ENCODE measurements at regions not wholly inside any gene's neighbourhood (a gene's known extent, or its start where the extent isn't known, plus 50 kb on each side); places are given as distances from the start of the nearest gene placed in this dataset.

- Histone ChIP-seq H3K9me3 (no peaks in the 10 kb centered on the region), H3K27me3 (replicated peaks; ENCODE audit: control insufficient read depth, insufficient read depth, low read length) (no peaks in the 10 kb centered on the region), H3K36me3 (ENCODE audit: control insufficient read depth, insufficient read depth, low read length) (no peaks in the 10 kb centered on the region), H3K4me1 (no peaks in the 10 kb centered on the region), H3K4me3 (ENCODE audit: low read depth, low read length) (no peak overlapping the region)
- ChIA-PET POLR2A (no interaction called here), CTCF (no interaction called here)
- H3K4me3 Mint-ChIP-seq (ENCODE audit: unreplicated experiment) = no peak overlapping the region
- H3K36me3 Mint-ChIP-seq (ENCODE audit: insufficient read depth, unreplicated experiment) = no peaks in the 10 kb centered on the region
- no peaks in the 10 kb centered on the region for H3K9me3 Mint-ChIP-seq (ENCODE audit: unreplicated experiment)
- no TSS peak for BruUV-seq (replicated peaks)
- TF ChIP-seq CTCF (IDR thresholded peaks at IDR 0.05; ENCODE audit: insufficient read depth in 1 of 2, low read depth in 1 of 2, low read length in 1 of 2, severe bottlenecking in 1 of 2, unreplicated experiment in 1 of 2) = no peak
- no peak overlapping the region for H3K27ac Mint-ChIP-seq (ENCODE audit: unreplicated experiment)
- H3K4me1 Mint-ChIP-seq (ENCODE audit: low read depth, unreplicated experiment) = peaks cover 6% of the 10 kb centered on the region
- intact Hi-C loops (cut with micrococcal nuclease; ENCODE audit: unreplicated experiment) = no loop called here
- DNase-seq = no peak
- no peaks in the 10 kb centered on the region for H3K27me3 Mint-ChIP-seq (ENCODE audit: insufficient read depth, unreplicated experiment)
These were observed 161.4 kb upstream of the EEPD1 start for GRCh38 chr7:35991511-35992232.

GRCh38 chr7:35992436-35992835, 160.6 kb upstream of the EEPD1 start:
- POLR2A ChIA-PET = no interaction called here
- intact Hi-C loops (cut with micrococcal nuclease; ENCODE audit: unreplicated experiment) = no loop called here

GRCh38 chr7:35993113-35993512, 159.9 kb upstream of the EEPD1 start:
- Mint-ChIP-seq H3K4me1 (ENCODE audit: low read depth, unreplicated experiment) (peaks cover 6% of the 10 kb centered on the region), H3K9me3 (ENCODE audit: unreplicated experiment) (no peaks in the 10 kb centered on the region), H3K4me3 (ENCODE audit: unreplicated experiment) (no peak overlapping the region), H3K27ac (ENCODE audit: unreplicated experiment) (no peak overlapping the region), H3K27me3 (ENCODE audit: insufficient read depth, unreplicated experiment) (no peaks in the 10 kb centered on the region), H3K36me3 (ENCODE audit: insufficient read depth, unreplicated experiment) (no peaks in the 10 kb centered on the region)
- no TSS peak for BruUV-seq (replicated peaks)
- DNase-seq = no peak
- ChIA-PET POLR2A (no interaction called here), CTCF (no interaction called here)
- no peaks in the 10 kb centered on the region for H3K27me3 ChIP-seq (replicated peaks; ENCODE audit: control insufficient read depth, insufficient read depth, low read length)
- no peaks in the 10 kb centered on the region for H3K9me3 ChIP-seq
- no peak overlapping the region for H3K4me3 ChIP-seq (ENCODE audit: low read depth, low read length)
- TF ChIP-seq CTCF (IDR thresholded peaks at IDR 0.05; ENCODE audit: insufficient read depth in 1 of 2, low read depth in 1 of 2, low read length in 1 of 2, severe bottlenecking in 1 of 2, unreplicated experiment in 1 of 2) = no peak
- no peaks in the 10 kb centered on the region for H3K4me1 ChIP-seq
- intact Hi-C loops (cut with micrococcal nuclease; ENCODE audit: unreplicated experiment) = no loop called here
- no peaks in the 10 kb centered on the region for H3K36me3 ChIP-seq (ENCODE audit: control insufficient read depth, insufficient read depth, low read length)

More at GRCh38 chr7:35992436-35992835, 160.6 kb upstream of the EEPD1 start:
- Mint-ChIP-seq H3K9me3 (ENCODE audit: unreplicated experiment) (no peaks in the 10 kb centered on the region), H3K27me3 (ENCODE audit: insufficient read depth, unreplicated experiment) (no peaks in the 10 kb centered on the region), H3K4me1 (ENCODE audit: low read depth, unreplicated experiment) (peaks cover 6% of the 10 kb centered on the region), H3K4me3 (ENCODE audit: unreplicated experiment) (no peak overlapping the region), H3K36me3 (ENCODE audit: insufficient read depth, unreplicated experiment) (no peaks in the 10 kb centered on the region), H3K27ac (ENCODE audit: unreplicated experiment) (no peak overlapping the region)
- Histone ChIP-seq H3K4me1 (no peaks in the 10 kb centered on the region), H3K27me3 (replicated peaks; ENCODE audit: control insufficient read depth, insufficient read depth, low read length) (no peaks in the 10 kb centered on the region), H3K36me3 (ENCODE audit: control insufficient read depth, insufficient read depth, low read length) (no peaks in the 10 kb centered on the region), H3K9me3 (no peaks in the 10 kb centered on the region), H3K4me3 (ENCODE audit: low read depth, low read length) (no peak overlapping the region)
- CTCF ChIA-PET = no interaction called here
- DNase-seq = no peak
- no peak for TF ChIP-seq CTCF (IDR thresholded peaks at IDR 0.05; ENCODE audit: insufficient read depth in 1 of 2, low read depth in 1 of 2, low read length in 1 of 2, severe bottlenecking in 1 of 2, unreplicated experiment in 1 of 2)
- no TSS peak for BruUV-seq (replicated peaks)
